ENCODE measurements at regions not wholly inside any gene's neighbourhood (a gene's known extent, or its start where the extent isn't known, plus 50 kb on each side); places are given as distances from the start of the nearest gene placed in this dataset.

- intact Hi-C loops (cut with DNase I; ENCODE audit: low total_unique reads): no loop called here
- H3K27me3 ChIP-seq: no peaks in the 10 kb centered on the region
- H3K4me3 ChIP-seq: no peak overlapping the region
- no peaks in the 10 kb centered on the region for H3K36me3 ChIP-seq
- H3K4me1 ChIP-seq: no peaks in the 10 kb centered on the region
- no peak overlapping the region for H3K27ac ChIP-seq
- DNase-seq: no peak
- TF ChIP-seq CTCF (IDR thresholded peaks at IDR 0.05): no peak
- peaks cover 0 to 5% (median 0%) of the 10 kb centered on the region in 3 donors for H3K9me3 ChIP-seq
Observed at GRCh38 chr14:97253756-97254155, 456.6 kb downstream of the VRK1 start.

- Histone ChIP-seq H3K27me3 (no peaks in the 10 kb centered on the region), H3K4me3 (no peak overlapping the region), H3K27ac (no peak overlapping the region), H3K9me3 (peaks cover 0 to 2% (median 0%) of the 10 kb centered on the region in 3 donors), H3K4me1 (no peaks in the 10 kb centered on the region), H3K36me3 (no peaks in the 10 kb centered on the region)
- intact Hi-C loops (cut with DNase I; ENCODE audit: low total_unique reads): no loop called here
- no peak for TF ChIP-seq CTCF (IDR thresholded peaks at IDR 0.05)
- DNase-seq: no peak
Observed at GRCh38 chr14:97262336-97262735, 465.2 kb downstream of the VRK1 start.

- intact Hi-C loops (cut with DNase I; ENCODE audit: low total_unique reads): no loop called here
- TF ChIP-seq CTCF (IDR thresholded peaks at IDR 0.05): no peak
- H3K27ac ChIP-seq: no peak overlapping the region
- DNase-seq: no peak
- peaks cover 0 to 2% (median 0%) of the 10 kb centered on the region in 3 donors for H3K9me3 ChIP-seq
- H3K27me3 ChIP-seq: no peaks in the 10 kb centered on the region
- no peaks in the 10 kb centered on the region for H3K36me3 ChIP-seq
- H3K4me1 ChIP-seq: no peaks in the 10 kb centered on the region
- no peak overlapping the region for H3K4me3 ChIP-seq
Observed at GRCh38 chr14:97264516-97265230, 467.5 kb downstream of the VRK1 start.

- peaks cover 0 to 2% (median 0%) of the 10 kb centered on the region in 3 donors for H3K9me3 ChIP-seq
- H3K4me1 ChIP-seq: no peaks in the 10 kb centered on the region
- no peak overlapping the region for H3K4me3 ChIP-seq
- DNase-seq: no peak
- H3K36me3 ChIP-seq: no peaks in the 10 kb centered on the region
- intact Hi-C loops (cut with DNase I; ENCODE audit: low total_unique reads): no loop called here
- H3K27me3 ChIP-seq: no peaks in the 10 kb centered on the region
- H3K27ac ChIP-seq: no peak overlapping the region
- no peak for TF ChIP-seq CTCF (IDR thresholded peaks at IDR 0.05)
Observed at GRCh38 chr14:97266653-97267052, 469.5 kb downstream of the VRK1 start.

- H3K27me3 ChIP-seq: no peaks in the 10 kb centered on the region
- TF ChIP-seq CTCF (IDR thresholded peaks at IDR 0.05): no peak
- intact Hi-C loops (cut with DNase I; ENCODE audit: low total_unique reads): no loop called here
Observed at GRCh38 chr14:97267509-97267908, 470.3 kb downstream of the VRK1 start.

More at GRCh38 chr14:97267509-97267908, 470.3 kb downstream of the VRK1 start:
- H3K4me3 ChIP-seq: no peak overlapping the region
- DNase-seq: no peak
- H3K27ac ChIP-seq: no peak overlapping the region
- H3K9me3 ChIP-seq: peaks cover 0 to 1% (median 0%) of the 10 kb centered on the region in 3 donors
- no peaks in the 10 kb centered on the region for H3K4me1 ChIP-seq
- no peaks in the 10 kb centered on the region for H3K36me3 ChIP-seq
